BE2C (cell line): ENCODE measurements at regions not wholly inside any gene's neighbourhood (a gene's known extent, or its start where the extent isn't known, plus 50 kb on each side); places are given as distances from the start of the nearest gene placed in this dataset.

Experiments
- DNase-seq: peaks from one replicate; pipeline ENCODE4 v3.0.0-alpha.2; 2020
- H3K27me3 ChIP-seq: fragments of 250-450 bp; sonication (Bioruptor Pico); 2 replicates; pipeline ENCODE4 v1.5.1; 2020; ENCODE audit warnings: mild to moderate bottlenecking
- H3K36me3 ChIP-seq: fragments of 250-450 bp; sonication (Bioruptor Pico); 2 replicates; pipeline ENCODE4 v1.5.1; 2020; ENCODE audit warnings: mild to moderate bottlenecking
- H3K4me1 ChIP-seq: fragments of 250-450 bp; sonication (Bioruptor Pico); 2 replicates; pipeline ENCODE4 v1.5.1; 2020
- H3K4me3 ChIP-seq: 2 replicates; pipeline ENCODE4 v1.5.1; 2011; ENCODE audit warnings: low read depth, low read length
- H3K9me3 ChIP-seq: fragments of 250-450 bp; sonication (Bioruptor Pico); 2 replicates; pipeline ENCODE4 v1.5.1; 2020
- CTCF ChIP-seq: IDR thresholded peaks from 2 replicates; pipeline ENCODE4 v1.5.1; 2012; ENCODE audit warnings: mild to moderate bottlenecking, low read depth, low read length

DNA sequence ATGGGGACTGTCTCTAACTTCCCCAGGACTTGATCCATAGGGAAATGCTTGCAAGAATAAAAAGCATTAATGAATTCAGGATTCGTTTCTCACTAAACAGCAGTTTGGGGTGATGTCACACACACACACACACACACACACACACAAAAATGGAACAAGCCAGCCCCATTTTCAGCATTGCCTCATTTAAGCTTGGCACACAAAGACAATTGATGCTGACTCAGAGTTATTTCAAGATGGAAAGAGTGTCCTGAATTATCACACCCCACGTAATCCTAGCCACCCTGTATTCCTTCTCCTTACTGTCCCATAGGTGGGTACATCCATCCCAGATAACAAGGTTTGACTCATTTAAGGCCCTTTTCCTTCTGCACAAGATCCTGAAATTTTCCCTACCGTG lies 345.1 kb upstream of the HS3ST1 start:
- Histone ChIP-seq H3K4me3 (no peak overlapping the region), H3K9me3 (no peaks in the 10 kb centered on the region), H3K27me3 (no peaks in the 10 kb centered on the region), H3K36me3 (no peaks in the 10 kb centered on the region), H3K4me1 (no peaks in the 10 kb centered on the region)
- TF ChIP-seq CTCF: no peak
- DNase-seq: no peak

- Histone ChIP-seq H3K4me1 (no peaks in the 10 kb centered on the region), H3K27me3 (no peaks in the 10 kb centered on the region), H3K4me3 (no peak overlapping the region), H3K9me3 (no peaks in the 10 kb centered on the region; the same call in 1 of the 2 replicates), H3K36me3 (no peaks in the 10 kb centered on the region)
- no peak for TF ChIP-seq CTCF
- DNase-seq: no peak
Observed at GRCh38 chr4:11769434-11769833, 340.7 kb upstream of the HS3ST1 start.

DNA sequence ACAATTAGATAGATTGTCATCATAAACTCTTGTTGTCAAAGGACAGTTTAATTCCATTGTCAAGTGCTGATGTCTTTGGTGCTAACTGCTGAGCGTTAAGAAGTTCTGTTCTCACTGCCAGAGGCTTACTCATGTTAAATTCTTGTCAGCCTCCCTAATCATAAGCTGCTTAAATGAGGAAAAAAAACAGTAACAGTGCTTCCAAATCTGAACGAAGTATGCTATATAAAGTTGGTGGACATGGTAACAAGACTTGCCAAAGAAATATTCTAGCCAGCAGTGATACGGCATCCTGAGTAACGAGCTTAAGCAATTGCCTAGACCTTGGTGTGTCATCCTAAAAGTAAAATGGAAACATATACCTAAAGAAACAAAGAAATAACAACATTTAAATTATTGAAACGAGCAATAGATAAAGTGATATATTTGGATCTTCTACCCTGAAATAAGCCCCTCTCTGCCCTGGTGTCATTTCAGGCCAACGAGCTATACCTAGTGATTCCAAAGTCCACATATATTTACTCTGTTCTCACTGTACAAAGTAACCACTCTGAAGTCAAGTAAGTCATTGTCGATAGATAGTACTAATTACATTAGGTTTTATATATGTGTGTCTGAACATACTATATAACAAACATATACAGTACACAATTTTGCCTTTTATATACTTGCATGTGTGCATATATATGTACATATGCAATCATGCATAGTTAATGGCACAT lies 339.7 kb upstream of the HS3ST1 start:
- no peak for DNase-seq
- TF ChIP-seq CTCF: no peak
- Histone ChIP-seq H3K4me1 (no peaks in the 10 kb centered on the region), H3K27me3 (no peaks in the 10 kb centered on the region), H3K4me3 (no peak overlapping the region), H3K9me3 (no peaks in the 10 kb centered on the region; the same call in 1 of the 2 replicates), H3K36me3 (no peaks in the 10 kb centered on the region)

DNA sequence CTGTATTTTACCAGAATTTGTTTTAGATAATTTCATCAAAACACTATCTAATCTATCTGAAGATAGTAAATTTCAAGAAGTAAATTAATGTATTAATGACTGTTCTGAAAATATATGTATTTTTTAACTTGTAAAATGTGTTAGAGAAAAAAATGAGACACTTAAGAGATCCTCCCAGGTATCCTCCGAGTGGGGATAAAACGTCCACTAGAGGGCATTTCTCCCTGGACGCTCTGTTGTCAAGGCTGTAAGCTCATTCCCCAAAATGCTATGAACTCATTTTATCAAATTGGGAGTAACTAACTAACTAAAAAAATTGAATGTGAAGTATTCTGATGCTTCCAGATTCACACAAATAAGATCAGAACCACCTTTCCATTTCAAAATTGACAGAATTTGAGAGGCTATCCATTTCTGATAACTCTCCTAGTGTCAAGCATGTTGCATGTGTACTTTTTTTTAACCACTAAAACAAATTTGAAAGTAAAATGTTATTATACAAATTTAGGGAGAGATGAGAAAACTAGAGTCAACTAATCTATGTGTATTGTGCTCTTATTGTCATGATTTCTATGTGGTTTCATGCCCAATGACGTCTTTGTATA lies 337.3 kb upstream of the HS3ST1 start:
- Histone ChIP-seq H3K27me3 (no peaks in the 10 kb centered on the region), H3K9me3 (no peaks in the 10 kb centered on the region; the same call in 1 of the 2 replicates), H3K4me1 (no peaks in the 10 kb centered on the region), H3K4me3 (no peak overlapping the region), H3K36me3 (no peaks in the 10 kb centered on the region)
- no peak for DNase-seq
- peak; percentile 56 for TF ChIP-seq CTCF

GRCh38 chr4:11748164-11748872 lies 319.6 kb upstream of the HS3ST1 start:
- Histone ChIP-seq H3K9me3 (no peaks in the 10 kb centered on the region), H3K36me3 (no peaks in the 10 kb centered on the region), H3K27me3 (no peaks in the 10 kb centered on the region), H3K4me1 (no peaks in the 10 kb centered on the region), H3K4me3 (no peak overlapping the region)
- DNase-seq: no peak
- no peak for TF ChIP-seq CTCF

- no peaks in the 10 kb centered on the region for H3K36me3 ChIP-seq
- no peak for DNase-seq
- no peaks in the 10 kb centered on the region for H3K27me3 ChIP-seq
- no peak for TF ChIP-seq CTCF
- H3K4me1 ChIP-seq: no peaks in the 10 kb centered on the region
- no peaks in the 10 kb centered on the region for H3K9me3 ChIP-seq
- no peak overlapping the region for H3K4me3 ChIP-seq
Observed at GRCh38 chr4:11746734-11747133, 318.0 kb upstream of the HS3ST1 start.
